Heart right ventricle (tissue), 16 donors: ENCODE measurements at regions not wholly inside any gene's neighbourhood (a gene's known extent, or its start where the extent isn't known, plus 50 kb on each side); places are given as distances from the start of the nearest gene placed in this dataset.

Experiments
- ATAC-seq, 8 donors: fragments of 200-7000 bp; cut with Tn5 transposase; one replicate each; pipeline ENCODE4 v1.9.1; 2020; ENCODE audit warnings: mild to moderate bottlenecking in 8 of 8, moderate library complexity in 8 of 8, moderate number of reproducible peaks in 1 of 8
- DNase-seq, 2 donors: peaks; one replicate each; pipeline ENCODE4 v3.0.0-alpha.2; 2020
- H3K27ac ChIP-seq, 10 donors: fragments of 200-600 bp; sonication (generic) in 2 of 10; one replicate each; pipeline versions ENCODE4 v1.5.0 to v1.8.0; 2020 to 2022; ENCODE audit warnings: mild to moderate bottlenecking in 3 of 10
- H3K27me3 ChIP-seq, 7 donors: fragments of 200-600 bp; one replicate each; pipeline ENCODE4 v1.8.0; 2021 to 2022; ENCODE audit warnings: mild to moderate bottlenecking in 2 of 7
- H3K36me3 ChIP-seq, 9 donors: fragments of 200-600 bp; sonication (generic) in 1 of 9; one replicate each; pipeline versions ENCODE4 v1.5.0 to v1.8.0; 2020 to 2022; ENCODE audit warnings: mild to moderate bottlenecking in 2 of 9
- H3K4me1 ChIP-seq, 9 donors: fragments of 200-600 bp; sonication (generic) in 1 of 9; one replicate each; pipeline versions ENCODE4 v1.5.0 to v1.8.0; 2020 to 2022; ENCODE audit warnings: mild to moderate bottlenecking in 4 of 9
- H3K4me3 ChIP-seq, 10 donors: fragments of 200-600 bp; sonication (generic) in 2 of 10; one replicate each; pipeline versions ENCODE4 v1.5.0 to v1.8.0; 2020 to 2022; ENCODE audit warnings: mild to moderate bottlenecking in 7 of 10, moderate library complexity in 2 of 10
- H3K9me3 ChIP-seq, 11 donors: fragments of 200-600 bp in 10 of 11; sonication (generic) in 2 of 11; one replicate each; pipeline versions ENCODE4 v1.5.0 to v1.8.0; 2013 to 2022; ENCODE audit warnings: mild to moderate bottlenecking in 2 of 11, control low read depth in 1 of 11, moderate library complexity in 1 of 11
- WGBS, 2 donors: extraction: QIAGEN DNeasy Blood & Tissue Kit; methylation state at CpG; one replicate each; pipeline ENCODE4 v1.1.7; 2013; ENCODE audit warnings: inconsistent platforms in 1 of 2; 5-methylcytosine and 5-hydroxymethylcytosine counted together
- intact Hi-C, 10 donors: fragments of 100-400 bp; cut with DNase I; formaldehyde crosslinking; loops; one replicate each; pipeline versions ENCODE4 v1.11.1 to v1.14.2; 2022
- TF ChIP-seq, protein P1 (sequence below), 9 donors: fragments of 200-600 bp; sonication (generic) in 2 of 9; IDR thresholded peaks; one replicate each; pipeline versions ENCODE4 v1.5.0 to v1.8.0; 2021 to 2022; ENCODE audit warnings: antibody characterized with exemption in 9 of 9, mild to moderate bottlenecking in 5 of 9, moderate library complexity in 1 of 9
- donor health status: Arrhythmogenic right ventricular cardiomyopathy.
- donor health status: ischemic (EF 13 %, LVEDD 7.1; RV severe dilation, severe dysfunction).
- donor health status: healthy with polysubstance abuse.
- donor health status: DM: no; HTN: yes; CAD: no.
- donor health status: DM: no; HTN: no; CAD: no.
- donor health status: ischemic (EF 25% LVEDD 6.9; RV normal size, moderate dysfunction).
- donor health status: ischemic (EF 25% LVEDD 5.7; RV mildly dilated, moderate dysfunction).
- donor health status: healthy.
- donor health status: DM: yes; HTN: yes; CAD: no.
- donor health status: Ischemic cardiomyopathy.
- donor health status: ischemic (EF 35%, LVEDD 5.7; RV mildly dilated, moderate dysfunction).
- donor health status: nonischemic (EF 11% LVEDD 7.7; RV severe dilation, severe dysfunction).
- donor health status: DM: yes; HTN: yes; CAD: no.
- donor health status: PGD.
- donor health status: ischemic (EF 29% LVEDD 5.4; RV normal size, mild dysfunction).
- donor health status: nonischemic (EF 23%, LVEDD 6.1; RV moderate dilation, normal function).

DNA sequence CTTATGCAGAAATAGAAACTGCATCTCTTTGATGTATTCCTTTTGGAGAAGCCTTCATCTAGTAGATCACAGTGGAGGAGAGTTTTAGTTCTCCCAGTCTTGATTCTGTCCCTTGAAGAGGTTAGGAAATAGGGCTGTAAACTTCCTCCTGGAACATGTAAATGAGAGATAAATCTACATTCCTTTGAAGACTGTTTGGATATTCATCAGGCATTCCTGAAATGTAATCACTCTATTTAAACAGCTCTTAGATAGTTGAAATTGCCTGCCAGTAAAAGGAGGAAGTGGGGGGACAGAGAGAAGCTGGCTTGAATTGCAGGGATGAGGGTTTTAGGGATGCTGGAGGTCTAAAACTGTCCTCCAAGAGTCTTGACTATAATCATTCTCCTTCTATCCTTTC is 254.3 kb upstream of the LRRC3B start:
- DNase-seq, result no peak
- H3K27ac ChIP-seq, result no peak overlapping the region
- H3K36me3 ChIP-seq, result no peaks in the 10 kb centered on the region
- ATAC-seq, result no peak
- TF ChIP-seq, protein P1, sequence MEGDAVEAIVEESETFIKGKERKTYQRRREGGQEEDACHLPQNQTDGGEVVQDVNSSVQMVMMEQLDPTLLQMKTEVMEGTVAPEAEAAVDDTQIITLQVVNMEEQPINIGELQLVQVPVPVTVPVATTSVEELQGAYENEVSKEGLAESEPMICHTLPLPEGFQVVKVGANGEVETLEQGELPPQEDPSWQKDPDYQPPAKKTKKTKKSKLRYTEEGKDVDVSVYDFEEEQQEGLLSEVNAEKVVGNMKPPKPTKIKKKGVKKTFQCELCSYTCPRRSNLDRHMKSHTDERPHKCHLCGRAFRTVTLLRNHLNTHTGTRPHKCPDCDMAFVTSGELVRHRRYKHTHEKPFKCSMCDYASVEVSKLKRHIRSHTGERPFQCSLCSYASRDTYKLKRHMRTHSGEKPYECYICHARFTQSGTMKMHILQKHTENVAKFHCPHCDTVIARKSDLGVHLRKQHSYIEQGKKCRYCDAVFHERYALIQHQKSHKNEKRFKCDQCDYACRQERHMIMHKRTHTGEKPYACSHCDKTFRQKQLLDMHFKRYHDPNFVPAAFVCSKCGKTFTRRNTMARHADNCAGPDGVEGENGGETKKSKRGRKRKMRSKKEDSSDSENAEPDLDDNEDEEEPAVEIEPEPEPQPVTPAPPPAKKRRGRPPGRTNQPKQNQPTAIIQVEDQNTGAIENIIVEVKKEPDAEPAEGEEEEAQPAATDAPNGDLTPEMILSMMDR (IDR thresholded peaks at IDR 0.05), result no peak
- no peaks in the 10 kb centered on the region for H3K27me3 ChIP-seq
- intact Hi-C loops, result loop anchor here in 1 of 10 donors (10.0 kb wide), 1 partner anchor 224 kb away; no protein-coding TSS in a partner anchor
- no peaks in the 10 kb centered on the region for H3K4me1 ChIP-seq
- no peaks in the 10 kb centered on the region for H3K9me3 ChIP-seq
- H3K4me3 ChIP-seq, result no peak overlapping the region

GRCh38 chr3:26369133-26369532 is 253.4 kb upstream of the LRRC3B start:
- Histone ChIP-seq H3K4me1 (no peaks in the 10 kb centered on the region), H3K27ac (no peak overlapping the region), H3K36me3 (no peaks in the 10 kb centered on the region), H3K27me3 (no peaks in the 10 kb centered on the region), H3K4me3 (no peak overlapping the region), H3K9me3 (no peaks in the 10 kb centered on the region)
- WGBS, 2 donors, result 84 to 85% methylated on average over 7 of the region's 7 CpGs
- TF ChIP-seq, protein P1 (IDR thresholded peaks at IDR 0.05), result no peak
- DNase-seq, result no peak
- intact Hi-C loops, result loop anchor here in 1 of 10 donors (10.0 kb wide), 1 partner anchor 224 kb away; no protein-coding TSS in a partner anchor
- ATAC-seq, result no peak

DNA sequence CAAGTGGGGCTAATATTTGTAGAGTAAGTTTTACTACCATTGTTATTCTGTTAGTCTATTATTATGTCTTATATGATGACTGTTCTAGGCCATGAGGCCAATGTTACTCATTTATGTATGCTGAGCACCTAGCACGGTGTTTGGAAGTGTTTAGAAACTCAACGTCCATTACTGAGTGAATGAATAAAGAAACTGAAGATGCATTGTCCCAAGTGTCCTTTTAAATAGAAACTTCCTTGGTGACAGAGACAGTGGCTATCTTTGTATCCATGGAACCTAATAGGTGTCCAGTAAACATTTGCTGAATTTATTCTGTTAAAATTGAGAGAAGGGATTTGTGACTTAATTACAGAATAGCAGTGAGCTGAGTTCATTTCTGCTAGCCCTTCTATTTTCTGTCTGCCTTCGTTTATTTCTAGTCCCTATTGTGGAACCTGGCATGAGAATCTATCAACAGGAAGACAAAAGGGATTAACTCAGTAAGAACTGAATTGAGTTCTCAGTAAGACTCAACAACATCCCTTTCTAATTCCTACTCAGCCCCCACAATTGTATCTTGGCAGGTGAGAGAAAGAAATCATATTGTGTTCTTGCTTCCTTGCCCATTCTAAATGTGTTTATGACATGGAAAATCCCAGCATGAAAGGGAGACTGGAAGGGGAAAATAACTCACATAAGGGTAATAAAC is 246.6 kb upstream of the LRRC3B start:
- Histone ChIP-seq H3K4me1 (no peaks in the 10 kb centered on the region), H3K4me3 (no peak overlapping the region), H3K27me3 (no peaks in the 10 kb centered on the region), H3K36me3 (no peaks in the 10 kb centered on the region), H3K9me3 (peaks cover 0 to 5% (median 0%) of the 10 kb centered on the region in 11 donors), H3K27ac (no peak overlapping the region)
- ATAC-seq (no peak), DNase-seq (no peak)
- intact Hi-C loops, result no loop called here
- WGBS, 2 donors, result 59 to 66% methylated on average over 3 of the region's 3 CpGs
- TF ChIP-seq, protein P1 (IDR thresholded peaks at IDR 0.05), result no peak

DNA sequence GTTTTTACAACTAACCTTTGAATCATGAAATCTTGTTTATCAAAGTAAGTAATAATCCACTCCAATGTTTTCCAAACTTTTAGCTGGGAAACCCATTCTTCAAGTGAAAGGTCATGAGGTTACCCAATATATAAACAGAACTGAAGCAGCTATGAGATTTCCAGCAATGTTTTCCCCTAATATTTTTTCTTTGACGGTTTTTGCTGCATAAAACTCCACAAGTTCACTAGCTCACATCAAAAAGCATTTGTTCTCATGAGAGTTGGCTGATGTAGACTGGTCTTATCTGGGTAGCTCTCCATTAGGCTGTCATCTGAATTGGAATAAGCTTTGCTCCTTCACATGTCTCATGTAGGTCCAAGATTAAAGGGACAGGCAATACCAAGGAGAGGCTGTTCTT is 241.2 kb upstream of the LRRC3B start:
- H3K4me3 ChIP-seq, result no peak overlapping the region
- ATAC-seq (no peak), DNase-seq (no peak)
- 48 to 52% methylated on average over 1 of the region's 1 CpG for WGBS, 2 donors
- no peak overlapping the region for H3K27ac ChIP-seq
- peaks cover 0 to 4% (median 0%) of the 10 kb centered on the region in 9 donors for H3K4me1 ChIP-seq
- no peaks in the 10 kb centered on the region for H3K36me3 ChIP-seq
- H3K9me3 ChIP-seq, result peaks cover 0 to 5% (median 0%) of the 10 kb centered on the region in 11 donors
- intact Hi-C loops, result no loop called here
- H3K27me3 ChIP-seq, result no peaks in the 10 kb centered on the region
- TF ChIP-seq, protein P1 (IDR thresholded peaks at IDR 0.05), result no peak
